IMR-90 (cell line): ENCODE measurements at regions not wholly inside any gene's neighbourhood (a gene's known extent, or its start where the extent isn't known, plus 50 kb on each side); places are given as distances from the start of the nearest gene placed in this dataset.

Experiments used
- BHLHE40 ChIP-seq: fragments of 150-350 bp; IDR thresholded peaks from 2 replicates; pipeline ENCODE4 v1.6.1; 2016; ENCODE audit warnings: mild to moderate bottlenecking, low read depth, low read length
- CEBPB ChIP-seq: IDR thresholded peaks from 2 replicates; pipeline ENCODE4 v1.6.1; 2012; ENCODE audit warnings: low read depth, low read length, improper control_type of control experiment
- CTCF ChIP-seq: conservative IDR thresholded peaks from 2 replicates; pipeline ENCODE4 v1.5.1; 2012; ENCODE audit warnings: mild to moderate bottlenecking, low read depth, low read length, improper control_type of control experiment
- ELK1 ChIP-seq: fragments of 150-350 bp; IDR thresholded peaks from 2 replicates; pipeline ENCODE4 v1.6.1; 2016; ENCODE audit warnings: low read depth, mild to moderate bottlenecking, low read length, moderate library complexity, borderline replicate concordance
- MAZ ChIP-seq: IDR thresholded peaks from 2 replicates; pipeline ENCODE4 v1.6.1; 2012; ENCODE audit warnings: low read depth, mild to moderate bottlenecking, low read length, improper control_type of control experiment, moderate library complexity, borderline replicate concordance
- POLR2A ChIP-seq: IDR thresholded peaks from 2 replicates; pipeline ENCODE4 v1.6.1; 2012; ENCODE audit warnings: mild to moderate bottlenecking, low read depth, low read length
- RAD21 ChIP-seq: IDR thresholded peaks from 2 replicates; pipeline ENCODE4 v1.6.1; 2012; ENCODE audit warnings: low read length, improper control_type of control experiment
- RCOR1 ChIP-seq: IDR thresholded peaks from 2 replicates; pipeline ENCODE4 v1.6.1; 2012; ENCODE audit warnings: mild to moderate bottlenecking, low read length, improper control_type of control experiment; ENCODE audit not compliant: insufficient replicate concordance
- RFX5 ChIP-seq: IDR thresholded peaks from 2 replicates; pipeline ENCODE4 v1.8.0; 2012; ENCODE audit warnings: low read depth, mild to moderate bottlenecking, low read length, moderate library complexity

GRCh38 chr6:67883500-67884366, 751.3 kb upstream of the ADGRB3 start:
- TF ChIP-seq CTCF (no peak), MAZ (no peak), POLR2A (no peak), RCOR1 (no peak), RAD21 (no peak), RFX5 (no peak), BHLHE40 (no peak), ELK1 (no peak), CEBPB (no peak)
